ENCODE measurements at regions not wholly inside any gene's neighbourhood (a gene's known extent, or its start where the extent isn't known, plus 50 kb on each side); places are given as distances from the start of the nearest gene placed in this dataset.

- H3K9me3 ChIP-seq: peaks cover 16% of the 10 kb centered on the region
- ATAC-seq: no peak
Measured at GRCh38 chr4:91837608-91838029, 466.1 kb upstream of the GRID2 start.

GRCh38 chr4:91838181-91838861 is 465.4 kb upstream of the GRID2 start:
- H3K36me3 ChIP-seq: no peaks in the 10 kb centered on the region
- H3K9me3 ChIP-seq: peaks cover 11% of the 10 kb centered on the region
- no peak for ATAC-seq
- no peak for DNase-seq
- no peak for TF ChIP-seq CTCF (IDR thresholded peaks at IDR 0.05)
- intact Hi-C loops (cut with DNase I): no loop called here
- H3K27ac ChIP-seq: no peak overlapping the region
- no peak overlapping the region for H3K4me3 ChIP-seq
- H3K4me1 ChIP-seq: no peaks in the 10 kb centered on the region
- no peaks in the 10 kb centered on the region for H3K27me3 ChIP-seq (ENCODE audit: low read depth)

More at GRCh38 chr4:91837608-91838029, 466.1 kb upstream of the GRID2 start:
- no peaks in the 10 kb centered on the region for H3K27me3 ChIP-seq (ENCODE audit: low read depth)
- H3K36me3 ChIP-seq: no peaks in the 10 kb centered on the region
- no peak for DNase-seq
- intact Hi-C loops (cut with DNase I): no loop called here
- TF ChIP-seq CTCF (IDR thresholded peaks at IDR 0.05): no peak
- H3K27ac ChIP-seq: no peak overlapping the region
- no peak overlapping the region for H3K4me3 ChIP-seq
- no peaks in the 10 kb centered on the region for H3K4me1 ChIP-seq

- intact Hi-C loops (cut with DNase I): no loop called here
- ATAC-seq (peak in 1 of 2 donors; percentile 21), DNase-seq (no peak)
- no peak for TF ChIP-seq CTCF (IDR thresholded peaks at IDR 0.05)
- Histone ChIP-seq H3K4me3 (no peak overlapping the region), H3K36me3 (no peaks in the 10 kb centered on the region), H3K27ac (no peak overlapping the region), H3K9me3 (no peaks in the 10 kb centered on the region), H3K4me1 (no peaks in the 10 kb centered on the region), H3K27me3 (ENCODE audit: low read depth) (no peaks in the 10 kb centered on the region)
Measured at GRCh38 chr4:91840359-91840758, 463.4 kb upstream of the GRID2 start.

GRCh38 chr4:91846233-91846632 is 457.5 kb upstream of the GRID2 start:
- TF ChIP-seq CTCF (IDR thresholded peaks at IDR 0.05): no peak
- intact Hi-C loops (cut with DNase I): no loop called here
- no peak for ATAC-seq
- no peak for DNase-seq
- H3K9me3 ChIP-seq: no peaks in the 10 kb centered on the region
- H3K4me1 ChIP-seq: no peaks in the 10 kb centered on the region
- H3K27ac ChIP-seq: no peak overlapping the region
- H3K27me3 ChIP-seq (ENCODE audit: low read depth): no peaks in the 10 kb centered on the region
- no peaks in the 10 kb centered on the region for H3K36me3 ChIP-seq
- H3K4me3 ChIP-seq: no peak overlapping the region

- no peaks in the 10 kb centered on the region for H3K4me1 ChIP-seq
- no peaks in the 10 kb centered on the region for H3K27me3 ChIP-seq (ENCODE audit: low read depth)
- no peak for DNase-seq
- no peaks in the 10 kb centered on the region for H3K9me3 ChIP-seq
- no peak for TF ChIP-seq CTCF (IDR thresholded peaks at IDR 0.05)
- intact Hi-C loops (cut with DNase I): no loop called here
- ATAC-seq: no peak
- H3K27ac ChIP-seq: no peak overlapping the region
- no peaks in the 10 kb centered on the region for H3K36me3 ChIP-seq
- H3K4me3 ChIP-seq: no peak overlapping the region
Measured at GRCh38 chr4:91851456-91851855, 452.3 kb upstream of the GRID2 start.

All from lower lobe of right lung (tissue), 2 donors.